Activated CD4-positive, alpha-beta T cell treated with anti-CD3 and anti-CD28 coated beads, Interleukin-2, amount 10 ng/mL, durations not matched to agents 24 days and 14 days (primary cell): ENCODE measurements at regions not wholly inside any gene's neighbourhood (a gene's known extent, or its start where the extent isn't known, plus 50 kb on each side); places are given as distances from the start of the nearest gene placed in this dataset.

ENCODE experiments used
- DNase-seq: peaks from one replicate; pipeline ENCODE4 v3.0.0; 2022
- H3K27ac Mint-ChIP-seq: one replicate; pipeline ENCODE4 v1.8.0; 2022; ENCODE audit warnings: mild to moderate bottlenecking, mixed read lengths
- H3K27me3 Mint-ChIP-seq: one replicate; pipeline ENCODE4 v1.8.0; 2022; ENCODE audit warnings: mixed read lengths
- H3K36me3 Mint-ChIP-seq: one replicate; pipeline ENCODE4 v1.8.0; 2022; ENCODE audit warnings: low read depth, mild to moderate bottlenecking, mixed read lengths
- H3K4me1 Mint-ChIP-seq: one replicate; pipeline ENCODE4 v1.8.0; 2021; ENCODE audit warnings: mixed read lengths
- H3K4me3 Mint-ChIP-seq: one replicate; pipeline ENCODE4 v1.8.0; 2022; ENCODE audit warnings: mild to moderate bottlenecking, moderate library complexity, mixed read lengths
- H3K9me3 Mint-ChIP-seq: one replicate; pipeline ENCODE4 v1.8.0; 2021; ENCODE audit warnings: mixed read lengths
- intact Hi-C: fragments of 100-400 bp; cut with micrococcal nuclease; formaldehyde crosslinking; loops from one replicate; pipeline ENCODE4 v1.15.1; 2023

GRCh38 chr2:236686561-236686960, 116.9 kb downstream of the ACKR3 start:
- H3K4me3 Mint-ChIP-seq: no peak overlapping the region
- intact Hi-C loops: no loop called here

GRCh38 chr2:236687296-236687965, 117.8 kb downstream of the ACKR3 start:
- Mint-ChIP-seq H3K36me3 (no peaks in the 10 kb centered on the region), H3K27ac (no peak overlapping the region), H3K4me1 (no peaks in the 10 kb centered on the region), H3K27me3 (no peaks in the 10 kb centered on the region), H3K4me3 (no peak overlapping the region), H3K9me3 (no peaks in the 10 kb centered on the region)
- DNase-seq: no peak
- intact Hi-C loops: no loop called here

More at GRCh38 chr2:236686561-236686960, 116.9 kb downstream of the ACKR3 start:
- Mint-ChIP-seq H3K36me3 (no peaks in the 10 kb centered on the region), H3K9me3 (no peaks in the 10 kb centered on the region), H3K4me1 (no peaks in the 10 kb centered on the region), H3K27ac (no peak overlapping the region), H3K27me3 (no peaks in the 10 kb centered on the region)
- DNase-seq: no peak

GRCh38 chr2:236688157-236688556, 118.5 kb downstream of the ACKR3 start:
- intact Hi-C loops: no loop called here
- no peaks in the 10 kb centered on the region for H3K36me3 Mint-ChIP-seq
- no peaks in the 10 kb centered on the region for H3K27me3 Mint-ChIP-seq
- H3K27ac Mint-ChIP-seq: no peak overlapping the region
- DNase-seq: no peak
- no peak overlapping the region for H3K4me3 Mint-ChIP-seq
- H3K4me1 Mint-ChIP-seq: no peaks in the 10 kb centered on the region
- H3K9me3 Mint-ChIP-seq: no peaks in the 10 kb centered on the region

- no peaks in the 10 kb centered on the region for H3K27me3 Mint-ChIP-seq
- H3K4me3 Mint-ChIP-seq: no peak overlapping the region
- H3K4me1 Mint-ChIP-seq: no peaks in the 10 kb centered on the region
- no peaks in the 10 kb centered on the region for H3K36me3 Mint-ChIP-seq
- no peak overlapping the region for H3K27ac Mint-ChIP-seq
- no peak for DNase-seq
- no peaks in the 10 kb centered on the region for H3K9me3 Mint-ChIP-seq
- intact Hi-C loops: no loop called here
Measured at GRCh38 chr2:236688563-236689392, 119.2 kb downstream of the ACKR3 start.

- Mint-ChIP-seq H3K4me3 (no peak overlapping the region), H3K9me3 (no peaks in the 10 kb centered on the region), H3K36me3 (no peaks in the 10 kb centered on the region), H3K4me1 (no peaks in the 10 kb centered on the region), H3K27ac (no peak overlapping the region), H3K27me3 (no peaks in the 10 kb centered on the region)
- no peak for DNase-seq
- intact Hi-C loops: no loop called here
Measured at GRCh38 chr2:236689393-236689700, 119.7 kb downstream of the ACKR3 start.

GRCh38 chr2:236689981-236690380, 120.4 kb downstream of the ACKR3 start:
- H3K27ac Mint-ChIP-seq: no peak overlapping the region
- intact Hi-C loops: no loop called here
- DNase-seq: no peak
- H3K9me3 Mint-ChIP-seq: no peaks in the 10 kb centered on the region
- H3K27me3 Mint-ChIP-seq: no peaks in the 10 kb centered on the region
- no peaks in the 10 kb centered on the region for H3K4me1 Mint-ChIP-seq
- no peak overlapping the region for H3K4me3 Mint-ChIP-seq
- H3K36me3 Mint-ChIP-seq: no peaks in the 10 kb centered on the region

- no peak overlapping the region for H3K27ac Mint-ChIP-seq
- H3K36me3 Mint-ChIP-seq: no peaks in the 10 kb centered on the region
- intact Hi-C loops: no loop called here
- H3K27me3 Mint-ChIP-seq: no peaks in the 10 kb centered on the region
- no peaks in the 10 kb centered on the region for H3K4me1 Mint-ChIP-seq
- no peak for DNase-seq
- H3K9me3 Mint-ChIP-seq: no peaks in the 10 kb centered on the region
- H3K4me3 Mint-ChIP-seq: no peak overlapping the region
Measured at GRCh38 chr2:236690726-236691125, 121.1 kb downstream of the ACKR3 start.

GRCh38 chr2:236691799-236692167, 122.2 kb downstream of the ACKR3 start:
- intact Hi-C loops: no loop called here
- H3K9me3 Mint-ChIP-seq: no peaks in the 10 kb centered on the region
- H3K27me3 Mint-ChIP-seq: peaks cover 1% of the 10 kb centered on the region
- no peak overlapping the region for H3K4me3 Mint-ChIP-seq
- no peaks in the 10 kb centered on the region for H3K4me1 Mint-ChIP-seq
- no peaks in the 10 kb centered on the region for H3K36me3 Mint-ChIP-seq
- no peak for DNase-seq
- H3K27ac Mint-ChIP-seq: no peak overlapping the region

- intact Hi-C loops: no loop called here
- H3K27me3 Mint-ChIP-seq: peaks cover 2% of the 10 kb centered on the region
- no peaks in the 10 kb centered on the region for H3K9me3 Mint-ChIP-seq
Measured at GRCh38 chr2:236692937-236693336, 123.3 kb downstream of the ACKR3 start.

GRCh38 chr2:236693531-236693930, 123.9 kb downstream of the ACKR3 start:
- Mint-ChIP-seq H3K9me3 (no peaks in the 10 kb centered on the region), H3K27ac (no peak overlapping the region), H3K4me1 (no peaks in the 10 kb centered on the region), H3K27me3 (peaks cover 2% of the 10 kb centered on the region), H3K4me3 (no peak overlapping the region), H3K36me3 (no peaks in the 10 kb centered on the region)
- no peak for DNase-seq
- intact Hi-C loops: no loop called here

More at GRCh38 chr2:236692937-236693336, 123.3 kb downstream of the ACKR3 start:
- Mint-ChIP-seq H3K36me3 (no peaks in the 10 kb centered on the region), H3K4me1 (no peaks in the 10 kb centered on the region), H3K4me3 (no peak overlapping the region), H3K27ac (no peak overlapping the region)
- no peak for DNase-seq

GRCh38 chr2:236694146-236694888, 124.7 kb downstream of the ACKR3 start:
- H3K27me3 Mint-ChIP-seq: peaks cover 2% of the 10 kb centered on the region
- DNase-seq: no peak
- no peak overlapping the region for H3K4me3 Mint-ChIP-seq
- no peaks in the 10 kb centered on the region for H3K4me1 Mint-ChIP-seq
- intact Hi-C loops: no loop called here
- H3K27ac Mint-ChIP-seq: no peak overlapping the region
- H3K36me3 Mint-ChIP-seq: no peaks in the 10 kb centered on the region
- no peaks in the 10 kb centered on the region for H3K9me3 Mint-ChIP-seq

- no peak overlapping the region for H3K4me3 Mint-ChIP-seq
- H3K36me3 Mint-ChIP-seq: no peaks in the 10 kb centered on the region
- peaks cover 2% of the 10 kb centered on the region for H3K27me3 Mint-ChIP-seq
- H3K9me3 Mint-ChIP-seq: no peaks in the 10 kb centered on the region
- H3K27ac Mint-ChIP-seq: no peak overlapping the region
- no peaks in the 10 kb centered on the region for H3K4me1 Mint-ChIP-seq
- no peak for DNase-seq
- intact Hi-C loops: no loop called here
Measured at GRCh38 chr2:236696834-236697233, 127.2 kb downstream of the ACKR3 start.

- no peak overlapping the region for H3K4me3 Mint-ChIP-seq
- peaks cover 2% of the 10 kb centered on the region for H3K27me3 Mint-ChIP-seq
- intact Hi-C loops: no loop called here
- H3K27ac Mint-ChIP-seq: no peak overlapping the region
- H3K9me3 Mint-ChIP-seq: no peaks in the 10 kb centered on the region
- H3K4me1 Mint-ChIP-seq: no peaks in the 10 kb centered on the region
- H3K36me3 Mint-ChIP-seq: no peaks in the 10 kb centered on the region
- DNase-seq: no peak
Measured at GRCh38 chr2:236698016-236698627, 128.5 kb downstream of the ACKR3 start.

GRCh38 chr2:236700703-236701102, 131.1 kb downstream of the ACKR3 start:
- H3K4me1 Mint-ChIP-seq: no peaks in the 10 kb centered on the region
- intact Hi-C loops: no loop called here
- H3K27me3 Mint-ChIP-seq: peaks cover 2% of the 10 kb centered on the region
- H3K27ac Mint-ChIP-seq: no peak overlapping the region
- no peak for DNase-seq
- H3K9me3 Mint-ChIP-seq: no peaks in the 10 kb centered on the region
- no peak overlapping the region for H3K4me3 Mint-ChIP-seq
- H3K36me3 Mint-ChIP-seq: no peaks in the 10 kb centered on the region
